ENCODE measurements at regions not wholly inside any gene's neighbourhood (a gene's known extent, or its start where the extent isn't known, plus 50 kb on each side); places are given as distances from the start of the nearest gene placed in this dataset.

- in situ Hi-C loops (cut with MboI; ENCODE audit: low sequenced_read_pairs) = no loop called here
Measured at GRCh38 chr13:106063591-106064313, 471.7 kb downstream of the EFNB2 start.

- in situ Hi-C loops (cut with MboI; ENCODE audit: low sequenced_read_pairs) = no loop called here
Measured at GRCh38 chr13:106061781-106062180, 473.7 kb downstream of the EFNB2 start.

- in situ Hi-C loops (cut with MboI; ENCODE audit: low sequenced_read_pairs) = no loop called here
Measured at GRCh38 chr13:106056851-106057250, 478.6 kb downstream of the EFNB2 start.

GRCh38 chr13:106052200-106052767 is 483.2 kb downstream of the EFNB2 start:
- in situ Hi-C loops (cut with MboI; ENCODE audit: low sequenced_read_pairs) = no loop called here

GRCh38 chr13:106049171-106049570 is 486.3 kb downstream of the EFNB2 start:
- in situ Hi-C loops (cut with MboI; ENCODE audit: low sequenced_read_pairs) = no loop called here

GRCh38 chr13:106048386-106048785 is 487.1 kb downstream of the EFNB2 start:
- in situ Hi-C loops (cut with MboI; ENCODE audit: low sequenced_read_pairs) = no loop called here

GRCh38 chr13:106047859-106048258 is 487.6 kb downstream of the EFNB2 start:
- in situ Hi-C loops (cut with MboI; ENCODE audit: low sequenced_read_pairs) = no loop called here

GRCh38 chr13:106042996-106043581 is 492.4 kb downstream of the EFNB2 start:
- in situ Hi-C loops (cut with MboI; ENCODE audit: low sequenced_read_pairs) = no loop called here

- in situ Hi-C loops (cut with MboI; ENCODE audit: low sequenced_read_pairs) = no loop called here
Measured at GRCh38 chr13:106041445-106041844, 494.0 kb downstream of the EFNB2 start.

GRCh38 chr13:106038752-106039151 is 496.7 kb downstream of the EFNB2 start:
- in situ Hi-C loops (cut with MboI; ENCODE audit: low sequenced_read_pairs) = no loop called here

GRCh38 chr13:106036870-106037269 is 498.6 kb downstream of the EFNB2 start:
- in situ Hi-C loops (cut with MboI; ENCODE audit: low sequenced_read_pairs) = no loop called here

GRCh38 chr13:106034201-106034600 is 501.3 kb downstream of the EFNB2 start:
- in situ Hi-C loops (cut with MboI; ENCODE audit: low sequenced_read_pairs) = no loop called here

- in situ Hi-C loops (cut with MboI; ENCODE audit: low sequenced_read_pairs) = no loop called here
Measured at GRCh38 chr13:106033659-106034058, 501.8 kb downstream of the EFNB2 start.

GRCh38 chr13:106032441-106032840 is 503.0 kb downstream of the EFNB2 start:
- in situ Hi-C loops (cut with MboI; ENCODE audit: low sequenced_read_pairs) = no loop called here

GRCh38 chr13:106029676-106030290 is 505.7 kb downstream of the EFNB2 start:
- in situ Hi-C loops (cut with MboI; ENCODE audit: low sequenced_read_pairs) = no loop called here

- in situ Hi-C loops (cut with MboI; ENCODE audit: low sequenced_read_pairs) = no loop called here
Measured at GRCh38 chr13:106028911-106029310, 506.6 kb downstream of the EFNB2 start.

- in situ Hi-C loops (cut with MboI; ENCODE audit: low sequenced_read_pairs) = no loop called here
Measured at GRCh38 chr13:106011600-106011999, 523.9 kb downstream of the EFNB2 start.

- in situ Hi-C loops (cut with MboI; ENCODE audit: low sequenced_read_pairs) = no loop called here
Measured at GRCh38 chr13:106010836-106011235, 524.6 kb downstream of the EFNB2 start.

GRCh38 chr13:106008540-106008939 is 526.9 kb downstream of the EFNB2 start:
- in situ Hi-C loops (cut with MboI; ENCODE audit: low sequenced_read_pairs) = no loop called here

GRCh38 chr13:106007156-106007555 is 528.3 kb downstream of the EFNB2 start:
- in situ Hi-C loops (cut with MboI; ENCODE audit: low sequenced_read_pairs) = no loop called here

- in situ Hi-C loops (cut with MboI; ENCODE audit: low sequenced_read_pairs) = no loop called here
Measured at GRCh38 chr13:106003651-106004050, 531.8 kb downstream of the EFNB2 start.

- in situ Hi-C loops (cut with MboI; ENCODE audit: low sequenced_read_pairs) = no loop called here
Measured at GRCh38 chr13:106001443-106001842, 534.0 kb downstream of the EFNB2 start.

Data from HL-60/S4 (cell line).